GM12891 (cell line): ENCODE measurements at regions not wholly inside any gene's neighbourhood (a gene's known extent, or its start where the extent isn't known, plus 50 kb on each side); places are given as distances from the start of the nearest gene placed in this dataset.

ENCODE experiments used
- DNase-seq: peaks from one replicate; pipeline ENCODE4 v3.0.0; 2011; ENCODE audit warnings: low spot score; ENCODE audit not compliant: insufficient read length
- FAIRE-seq: peaks from 2 replicates; lab custom pipeline; 2011; peaks lifted over from hg19 to GRCh38; lab: Jason Lieb, UNC
- PAX5 ChIP-seq: IDR thresholded peaks from 2 replicates; pipeline ENCODE4 v1.6.1; 2011; ENCODE audit warnings: low read length, moderate library complexity, mild to moderate bottlenecking; ENCODE audit not compliant: insufficient read depth, severe bottlenecking
- POLR2A ChIP-seq: IDR thresholded peaks from 2 replicates; pipeline ENCODE4 v1.6.1; 2011; ENCODE audit warnings: low read depth, low read length, control low read depth
- POLR2AphosphoS5 ChIP-seq: IDR thresholded peaks from 2 replicates; pipeline ENCODE4 v1.6.1; 2011; ENCODE audit warnings: low read depth, low read length, control low read depth
- POU2F2 ChIP-seq: IDR thresholded peaks from 2 replicates; pipeline ENCODE4 v1.6.1; 2011; ENCODE audit warnings: low read depth, mild to moderate bottlenecking, control low read depth, low read length, moderate library complexity
- SPI1 ChIP-seq: IDR thresholded peaks from 2 replicates; pipeline ENCODE4 v1.6.1; 2011; ENCODE audit warnings: low read depth, low read length, control low read depth
- TAF1 ChIP-seq: IDR thresholded peaks from 2 replicates; pipeline ENCODE4 v1.6.1; 2011; ENCODE audit warnings: low read depth, low read length, control low read depth

GRCh38 chr7:24057243-24057642 is 226.7 kb upstream of the NPY start:
- no peak for FAIRE-seq
- TF ChIP-seq POLR2AphosphoS5 = no peak
- TF ChIP-seq POU2F2 = no peak
- no peak for TF ChIP-seq POLR2A
- TF ChIP-seq PAX5 = no peak
- no peak for TF ChIP-seq TAF1
- no peak for TF ChIP-seq SPI1

GRCh38 chr7:24058953-24059352 is 225.0 kb upstream of the NPY start:
- TF ChIP-seq POLR2A (no peak), PAX5 (no peak), SPI1 (no peak), POU2F2 (no peak), POLR2AphosphoS5 (no peak), TAF1 (no peak)
- DNase-seq (no peak), FAIRE-seq (no peak)

More at GRCh38 chr7:24057243-24057642, 226.7 kb upstream of the NPY start:
- DNase-seq = no peak

GRCh38 chr7:24059775-24060174 is 224.2 kb upstream of the NPY start:
- DNase-seq (no peak), FAIRE-seq (no peak)
- TF ChIP-seq PAX5 (no peak), POLR2A (no peak), SPI1 (no peak), POU2F2 (no peak), TAF1 (no peak), POLR2AphosphoS5 (no peak)

GRCh38 chr7:24063721-24064120 is 220.3 kb upstream of the NPY start:
- no peak for TF ChIP-seq SPI1
- DNase-seq (no peak), FAIRE-seq (no peak)

- DNase-seq (no peak), FAIRE-seq (no peak)
- no peak for TF ChIP-seq POU2F2
- TF ChIP-seq SPI1 = no peak
Measured at GRCh38 chr7:24069751-24070150, 214.2 kb upstream of the NPY start.

- no peak for FAIRE-seq
- TF ChIP-seq TAF1 (no peak), POLR2A (no peak), PAX5 (no peak), POLR2AphosphoS5 (no peak), SPI1 (no peak), POU2F2 (no peak)
- no peak for DNase-seq
Measured at GRCh38 chr7:24073651-24074420, 210.2 kb upstream of the NPY start.

- no peak for DNase-seq
- TF ChIP-seq POLR2A (no peak), POLR2AphosphoS5 (no peak), POU2F2 (no peak), TAF1 (no peak), PAX5 (no peak)
- no peak for FAIRE-seq
Measured at GRCh38 chr7:24075426-24075810, 208.6 kb upstream of the NPY start.

GRCh38 chr7:24082826-24083225 is 201.2 kb upstream of the NPY start:
- no peak for DNase-seq
- no peak for FAIRE-seq
- no peak for TF ChIP-seq POLR2AphosphoS5
- TF ChIP-seq SPI1 = no peak
- no peak for TF ChIP-seq TAF1

GRCh38 chr7:24102988-24103387 is 181.0 kb upstream of the NPY start:
- FAIRE-seq = no peak
- TF ChIP-seq POU2F2 = no peak
- TF ChIP-seq POLR2AphosphoS5 = no peak
- no peak for TF ChIP-seq POLR2A
- TF ChIP-seq PAX5 = no peak
- no peak for TF ChIP-seq TAF1
- no peak for TF ChIP-seq SPI1
- DNase-seq = no peak

- no peak for DNase-seq
- FAIRE-seq = no peak
- no peak for TF ChIP-seq POLR2A
Measured at GRCh38 chr7:24108906-24109376, 175.0 kb upstream of the NPY start.

GRCh38 chr7:24110056-24110455 is 173.9 kb upstream of the NPY start:
- no peak for FAIRE-seq
- DNase-seq = no peak
- TF ChIP-seq POLR2AphosphoS5 (no peak), PAX5 (no peak), SPI1 (no peak), POU2F2 (no peak), TAF1 (no peak)
